ENCODE measurements at regions not wholly inside any gene's neighbourhood (a gene's known extent, or its start where the extent isn't known, plus 50 kb on each side); places are given as distances from the start of the nearest gene placed in this dataset.

GRCh38 chr18:75533950-75534349 is 106.4 kb upstream of the SMIM21 start:
- H3K4me2 ChIP-seq (ENCODE audit: extremely low read depth, insufficient read depth, low read length), result no peak overlapping the region
- DNase-seq (ENCODE audit: low read depth in 2 of 2), result peak; percentile 15 to 24
- H3K9me3 ChIP-seq (ENCODE audit: control insufficient read depth, insufficient read depth, low read depth, low read length), result no peaks in the 10 kb centered on the region
- H3K4me1 ChIP-seq (ENCODE audit: control insufficient read depth, extremely low read depth, insufficient read depth, low read length), result peaks cover 3% of the 10 kb centered on the region
- no peak overlapping the region for H3K4me3 ChIP-seq (replicated peaks in 1 of 4; ENCODE audit: control extremely low read depth in 1 of 4, insufficient read depth in 1 of 4, low read depth in 3 of 4, low read length in 4 of 4)
- H2AFZ ChIP-seq (ENCODE audit: low read length), result no peak overlapping the region
- no peak for TF ChIP-seq EZH2 (IDR thresholded peaks at IDR 0.05; ENCODE audit: low read length, missing control alignments)
- no peak for TF ChIP-seq CTCF (conservative IDR thresholded peaks at IDR 0.05 in 1 of 2, IDR thresholded peaks at IDR 0.05 in 1 of 2; ENCODE audit: low read depth in 1 of 2, low read length in 2 of 2)
- no peak overlapping the region for H3K27ac ChIP-seq (ENCODE audit: insufficient read depth, low read length)
- H3K79me2 ChIP-seq (ENCODE audit: control insufficient read depth, insufficient read depth, low read length), result no peaks in the 10 kb centered on the region
- no peaks in the 10 kb centered on the region for H3K27me3 ChIP-seq (ENCODE audit: control insufficient read depth, insufficient read depth, low read length)
- H4K20me1 ChIP-seq (ENCODE audit: control insufficient read depth, extremely low read depth, insufficient read depth, low read length), result no peaks in the 10 kb centered on the region
- no peaks in the 10 kb centered on the region for H3K36me3 ChIP-seq (ENCODE audit: control insufficient read depth, insufficient read depth, low read length)
- no peak overlapping the region for H3K9ac ChIP-seq (ENCODE audit: insufficient read depth, low read length)

- no peak for DNase-seq (ENCODE audit: low read depth in 2 of 2)
- Histone ChIP-seq H3K4me3 (replicated peaks in 1 of 4; ENCODE audit: control extremely low read depth in 1 of 4, insufficient read depth in 1 of 4, low read depth in 3 of 4, low read length in 4 of 4) (no peak overlapping the region), H3K27ac (ENCODE audit: insufficient read depth, low read length) (no peak overlapping the region), H3K27me3 (ENCODE audit: control insufficient read depth, insufficient read depth, low read length) (no peaks in the 10 kb centered on the region), H3K79me2 (ENCODE audit: control insufficient read depth, insufficient read depth, low read length) (no peaks in the 10 kb centered on the region), H3K4me1 (ENCODE audit: control insufficient read depth, extremely low read depth, insufficient read depth, low read length) (peaks cover 3% of the 10 kb centered on the region), H4K20me1 (ENCODE audit: control insufficient read depth, extremely low read depth, insufficient read depth, low read length) (no peaks in the 10 kb centered on the region), H3K9ac (ENCODE audit: insufficient read depth, low read length) (no peak overlapping the region), H3K4me2 (ENCODE audit: extremely low read depth, insufficient read depth, low read length) (no peak overlapping the region), H3K9me3 (ENCODE audit: control insufficient read depth, insufficient read depth, low read depth, low read length) (no peaks in the 10 kb centered on the region), H3K36me3 (ENCODE audit: control insufficient read depth, insufficient read depth, low read length) (no peaks in the 10 kb centered on the region), H2AFZ (ENCODE audit: low read length) (no peak overlapping the region)
- TF ChIP-seq CTCF (conservative IDR thresholded peaks at IDR 0.05 in 1 of 2, IDR thresholded peaks at IDR 0.05 in 1 of 2; ENCODE audit: low read depth in 1 of 2, low read length in 2 of 2) (no peak), EZH2 (IDR thresholded peaks at IDR 0.05; ENCODE audit: low read length, missing control alignments) (no peak)
These were observed 105.7 kb upstream of the SMIM21 start for GRCh38 chr18:75533209-75533608.

- TF ChIP-seq CTCF (conservative IDR thresholded peaks at IDR 0.05 in 1 of 2, IDR thresholded peaks at IDR 0.05 in 1 of 2; ENCODE audit: low read depth in 1 of 2, low read length in 2 of 2) (no peak), EZH2 (IDR thresholded peaks at IDR 0.05; ENCODE audit: low read length, missing control alignments) (no peak)
These were observed 104.5 kb upstream of the SMIM21 start for GRCh38 chr18:75531851-75532459.

More at GRCh38 chr18:75531851-75532459, 104.5 kb upstream of the SMIM21 start:
- Histone ChIP-seq H3K9ac (ENCODE audit: insufficient read depth, low read length) (no peak overlapping the region), H3K4me2 (ENCODE audit: extremely low read depth, insufficient read depth, low read length) (no peak overlapping the region), H3K27me3 (ENCODE audit: control insufficient read depth, insufficient read depth, low read length) (no peaks in the 10 kb centered on the region), H3K79me2 (ENCODE audit: control insufficient read depth, insufficient read depth, low read length) (no peaks in the 10 kb centered on the region), H3K36me3 (ENCODE audit: control insufficient read depth, insufficient read depth, low read length) (no peaks in the 10 kb centered on the region), H3K4me1 (ENCODE audit: control insufficient read depth, extremely low read depth, insufficient read depth, low read length) (peaks cover 3% of the 10 kb centered on the region), H3K4me3 (replicated peaks in 1 of 4; ENCODE audit: control extremely low read depth in 1 of 4, insufficient read depth in 1 of 4, low read depth in 3 of 4, low read length in 4 of 4) (no peak overlapping the region), H2AFZ (ENCODE audit: low read length) (peak overlapping the region; percentile 39), H3K27ac (ENCODE audit: insufficient read depth, low read length) (no peak overlapping the region), H4K20me1 (ENCODE audit: control insufficient read depth, extremely low read depth, insufficient read depth, low read length) (no peaks in the 10 kb centered on the region), H3K9me3 (ENCODE audit: control insufficient read depth, insufficient read depth, low read depth, low read length) (no peaks in the 10 kb centered on the region)
- no peak for DNase-seq (ENCODE audit: low read depth in 2 of 2)

Measured in fibroblast of lung (primary cell).